H1 (cell line): ENCODE measurements at regions not wholly inside any gene's neighbourhood (a gene's known extent, or its start where the extent isn't known, plus 50 kb on each side); places are given as distances from the start of the nearest gene placed in this dataset.

Experiments used
- CTCF ChIA-PET: fragments of 300-600 bp; sonication (Branson Sonifier 250); formaldehyde crosslinking; loops from one replicate; lab custom pipeline; 2021; ENCODE audit not compliant: partially characterized antibody; lab: Charles Lee
- POLR2A ChIA-PET: fragments of 300-600 bp; sonication (Branson Sonifier 250); formaldehyde crosslinking; loops from one replicate; lab custom pipeline; 2021; ENCODE audit warnings: inconsistent platforms; ENCODE audit not compliant: partially characterized antibody; lab: Charles Lee
- DNase-seq, 2 experiments: peaks; one replicate each; pipeline versions ENCODE4 v3.0.0 to v3.0.0-alpha.2; 2010 to 2022; ENCODE audit warnings: low spot score in 2 of 2, low read depth in 1 of 2, mixed read lengths in 1 of 2
- FAIRE-seq: peaks from 2 replicates; lab custom pipeline; 2011; peaks lifted over from hg19 to GRCh38; lab: Jason Lieb, UNC
- H2AFZ ChIP-seq: 2 replicates; pipeline ENCODE4 v1.8.1; 2012; ENCODE audit warnings: low read length, inconsistent platforms
- H2AK5ac ChIP-seq: 2 replicates; pipeline ENCODE4 v1.6.1; 2013; ENCODE audit warnings: low read depth, low read length
- H2BK120ac ChIP-seq: replicated peaks from 2 replicates; pipeline ENCODE3; 2013; ENCODE audit warnings: low read depth, low read length, inconsistent platforms
- H2BK12ac ChIP-seq: 2 replicates; pipeline ENCODE4 v1.6.1; 2013; ENCODE audit warnings: low read depth, low read length
- H2BK15ac ChIP-seq: 2 replicates; pipeline ENCODE4 v1.6.1; 2013; ENCODE audit warnings: low read length
- H2BK20ac ChIP-seq: 2 replicates; pipeline ENCODE4 v1.6.1; 2013; ENCODE audit warnings: low read length
- H2BK5ac ChIP-seq: 2 replicates; pipeline ENCODE4 v1.6.1; 2013; ENCODE audit warnings: low read depth, low read length
- H3K14ac ChIP-seq: 2 replicates; pipeline ENCODE4 v1.6.1; 2013; ENCODE audit warnings: inconsistent platforms; ENCODE audit not compliant: insufficient read length
- H3K18ac ChIP-seq: 2 replicates; pipeline ENCODE4 v1.6.1; 2013; ENCODE audit warnings: low read length; ENCODE audit errors: extremely low read depth
- H3K23ac ChIP-seq: 2 replicates; pipeline ENCODE4 v1.6.1; 2013; ENCODE audit warnings: inconsistent platforms; ENCODE audit not compliant: insufficient read length
- H3K23me2 ChIP-seq: 2 replicates; pipeline ENCODE4 v1.6.1; 2013; ENCODE audit warnings: low read depth, low read length
- H3K27ac ChIP-seq: 2 replicates; pipeline ENCODE4 v1.6.1; 2011; ENCODE audit warnings: low read depth, low read length, inconsistent platforms
- H3K27me3 ChIP-seq, 4 experiments: replicated peaks in 1 of 4; 1 replicate in 1 of 4; 2 replicates in 3 of 4; pipeline versions ENCODE4 v1.6.1 to v1.8.1; 2011 to 2013; ENCODE audit warnings: low read length in 3 of 4, mild to moderate bottlenecking in 3 of 4, inconsistent platforms in 2 of 4, mixed read lengths in 2 of 4, moderate library complexity in 1 of 4; ENCODE audit not compliant: control insufficient read depth in 3 of 4, insufficient read depth in 3 of 4; ENCODE audit errors: extremely low read depth in 1 of 4
- H3K36me3 ChIP-seq, 4 experiments: 2 replicates each; pipeline versions ENCODE4 v1.6.1 to v1.8.1; 2011 to 2013; ENCODE audit warnings: mild to moderate bottlenecking in 4 of 4, low read length in 3 of 4, moderate library complexity in 2 of 4, control low read depth in 1 of 4, inconsistent platforms in 1 of 4; ENCODE audit not compliant: insufficient read depth in 4 of 4, control insufficient read depth in 2 of 4
- H3K4ac ChIP-seq: replicated peaks from 2 replicates; pipeline ENCODE3; 2013; ENCODE audit warnings: low read length, low read depth, mixed read lengths, inconsistent platforms; ENCODE audit not compliant: insufficient read length
- H3K4me1 ChIP-seq, 4 experiments: replicated peaks in 1 of 4; 1 replicate in 1 of 4; 2 replicates in 3 of 4; pipeline versions ENCODE4 v1.6.1 to v1.8.1; 2011 to 2013; ENCODE audit warnings: low read length in 3 of 4, inconsistent platforms in 2 of 4, mixed read lengths in 1 of 4; ENCODE audit not compliant: insufficient read depth in 4 of 4, control insufficient read depth in 3 of 4
- H3K4me2 ChIP-seq, 2 experiments: 2 replicates each; pipeline versions ENCODE4 v1.6.1 to v1.8.1; 2011 to 2013; ENCODE audit warnings: low read depth in 2 of 2, low read length in 2 of 2, control low read depth in 1 of 2, inconsistent platforms in 1 of 2, mild to moderate bottlenecking in 1 of 2; ENCODE audit not compliant: insufficient read depth in 1 of 2
- H3K4me3 ChIP-seq, 4 experiments: fragments of 200-600, 300-600 bp in 1 of 4; sonication (generic), shearing (Covaris generic), sonication (Bioruptor Twin) in 1 of 4; 2 replicates each; pipeline versions ENCODE4 v1.5.1 to v1.8.1; 2011 to 2016; ENCODE audit warnings: low read length in 4 of 4, low read depth in 3 of 4, control low read depth in 2 of 4, inconsistent platforms in 2 of 4, mild to moderate bottlenecking in 2 of 4, mixed read lengths in 1 of 4, moderate library complexity in 1 of 4; ENCODE audit not compliant: insufficient read depth in 2 of 4; ENCODE audit errors: extremely low read depth in 1 of 4
- H3K56ac ChIP-seq: replicated peaks from 2 replicates; pipeline ENCODE3; 2013; ENCODE audit warnings: low read depth, mild to moderate bottlenecking, mixed read lengths, low read length, inconsistent platforms; ENCODE audit not compliant: insufficient read length
- H3K79me1 ChIP-seq: 2 replicates; pipeline ENCODE4 v1.6.1; 2013; ENCODE audit warnings: low read depth, low read length, control low read depth
- H3K79me2 ChIP-seq, 2 experiments: 2 replicates each; pipeline versions ENCODE4 v1.6.1 to v1.8.1; 2012 to 2013; ENCODE audit warnings: low read length in 2 of 2, mild to moderate bottlenecking in 2 of 2, inconsistent platforms in 1 of 2; ENCODE audit not compliant: insufficient read depth in 2 of 2, control insufficient read depth in 1 of 2
- H3K9ac ChIP-seq, 4 experiments: replicated peaks in 1 of 4; 1 replicate in 1 of 4; 2 replicates in 3 of 4; pipeline versions ENCODE4 v1.6.1 to v1.8.1; 2011 to 2013; ENCODE audit warnings: low read depth in 3 of 4, low read length in 3 of 4, control low read depth in 2 of 4, mild to moderate bottlenecking in 2 of 4, moderate library complexity in 2 of 4, inconsistent platforms in 1 of 4; ENCODE audit errors: extremely low read depth in 1 of 4
- H3K9me3 ChIP-seq, 2 experiments: 2 replicates each; pipeline versions ENCODE4 v1.6.1 to v1.8.1; 2012 to 2013; ENCODE audit warnings: mild to moderate bottlenecking in 2 of 2, moderate library complexity in 2 of 2, control low read depth in 1 of 2, inconsistent platforms in 1 of 2, low read depth in 1 of 2, low read length in 1 of 2, mixed read lengths in 1 of 2; ENCODE audit not compliant: insufficient read depth in 2 of 2
- H4K20me1 ChIP-seq, 2 experiments: replicated peaks in 1 of 2; 2 replicates each; pipeline versions ENCODE3 to v1.8.1; 2011 to 2013; ENCODE audit warnings: inconsistent platforms in 2 of 2, low read length in 2 of 2, mild to moderate bottlenecking in 1 of 2; ENCODE audit not compliant: insufficient read depth in 2 of 2, control insufficient read depth in 1 of 2
- H4K5ac ChIP-seq: 2 replicates; pipeline ENCODE4 v1.6.1; 2013; ENCODE audit warnings: low read length, low read depth, mixed read lengths, inconsistent platforms; ENCODE audit not compliant: insufficient read length
- H4K8ac ChIP-seq: 2 replicates; pipeline ENCODE4 v1.8.0; 2013; ENCODE audit warnings: mild to moderate bottlenecking, moderate library complexity, low read length, inconsistent platforms; ENCODE audit not compliant: insufficient read depth; ENCODE audit errors: extremely low read depth
- H4K91ac ChIP-seq: replicated peaks from 2 replicates; pipeline ENCODE3; 2013; ENCODE audit warnings: low read length, mixed read lengths, inconsistent platforms; ENCODE audit not compliant: insufficient read length
- CBX8 ChIP-seq: fragments of 300-800, 300-1000 bp; sonication (generic); IDR thresholded peaks from 2 replicates; pipeline ENCODE4 v1.7.1; 2016; ENCODE audit warnings: low read depth, low read length, borderline replicate concordance
- CEBPB ChIP-seq: IDR thresholded peaks from 2 replicates; pipeline ENCODE4 v1.6.1; 2012; ENCODE audit warnings: low read depth, low read length
- CHD1 ChIP-seq: IDR thresholded peaks from 2 replicates; pipeline ENCODE4 v1.6.1; 2012; ENCODE audit warnings: low read depth, low read length, improper control_type of control experiment
- EP300 ChIP-seq, 2 experiments: IDR thresholded peaks; 1 replicate in 1 of 2; 2 replicates in 1 of 2; pipeline ENCODE4 v1.6.1; 2011 to 2012; ENCODE audit warnings: low read depth in 2 of 2, low read length in 2 of 2, mild to moderate bottlenecking in 2 of 2, borderline replicate concordance in 1 of 2, inconsistent platforms in 1 of 2, moderate library complexity in 1 of 2
- GTF2F1 ChIP-seq: IDR thresholded peaks from 2 replicates; pipeline ENCODE4 v1.6.1; 2012; ENCODE audit warnings: low read depth, low read length, improper control_type of control experiment, borderline replicate concordance
- HDAC2 ChIP-seq, 2 experiments: fragments of 300-600 bp in 1 of 2; sonication (generic) in 1 of 2; IDR thresholded peaks; 2 replicates each; pipeline ENCODE4 v1.6.1; 2011 to 2012; ENCODE audit warnings: low read depth in 2 of 2, low read length in 2 of 2, mild to moderate bottlenecking in 2 of 2, moderate library complexity in 2 of 2, borderline replicate concordance in 1 of 2, inconsistent platforms in 1 of 2
- HDAC6 ChIP-seq: IDR thresholded peaks from one replicate; pipeline ENCODE4 v1.7.1; 2012; ENCODE audit warnings: low read depth, mild to moderate bottlenecking, inconsistent platforms, low read length, moderate library complexity
- KDM1A ChIP-seq: fragments of 200-600, 300-600 bp; sonication (generic); IDR thresholded peaks from 2 replicates; pipeline ENCODE4 v1.7.1; 2016; ENCODE audit warnings: mild to moderate bottlenecking, low read length, borderline replicate concordance
- POLR2A ChIP-seq, 2 experiments: IDR thresholded peaks; 1 replicate in 1 of 2; 2 replicates in 1 of 2; pipeline ENCODE4 v1.6.1; 2011; ENCODE audit warnings: low read depth in 2 of 2, low read length in 2 of 2, mild to moderate bottlenecking in 2 of 2; ENCODE audit errors: control extremely low read depth in 1 of 2
- RXRA ChIP-seq: IDR thresholded peaks from 2 replicates; pipeline ENCODE4 v1.6.1; 2011; ENCODE audit warnings: low read depth, mild to moderate bottlenecking, low read length, moderate library complexity; ENCODE audit not compliant: insufficient read depth
- SP2 ChIP-seq: IDR thresholded peaks from 2 replicates; pipeline ENCODE4 v1.6.1; 2012; ENCODE audit warnings: mild to moderate bottlenecking, low read length, inconsistent platforms
- TAF7 ChIP-seq: optimal IDR thresholded peaks from 2 replicates; pipeline ENCODE3; 2011; ENCODE audit warnings: low read depth, mild to moderate bottlenecking, inconsistent platforms, low read length, moderate library complexity, borderline replicate concordance
- TCF12 ChIP-seq: IDR thresholded peaks from 2 replicates; pipeline ENCODE4 v1.6.1; 2011; ENCODE audit warnings: low read depth, mild to moderate bottlenecking, low read length
- ZNF274 ChIP-seq: IDR thresholded peaks from 2 replicates; pipeline ENCODE4 v1.7.0; 2012; ENCODE audit warnings: low read length, borderline replicate concordance; ENCODE audit errors: extremely low read depth
- WGBS, 2 experiments: shearing (Covaris generic) in 1 of 2; methylation state at CpG; one replicate each; pipeline versions ENCODE4 v1.1.6 to v1.1.7; 2013 to 2015; ENCODE audit warnings: low lambda C conversion rate in 2 of 2, mixed read lengths in 2 of 2, inconsistent platforms in 1 of 2, low coverage in 1 of 2, missing lambda C conversion rate in 1 of 2; ENCODE audit not compliant: insufficient replicate concordance in 2 of 2, insufficient coverage in 1 of 2, insufficient read length in 1 of 2; ENCODE audit errors: extremely low coverage in 1 of 2, missing lambda C conversion rate in 1 of 2; 5-methylcytosine and 5-hydroxymethylcytosine counted together

DNA sequence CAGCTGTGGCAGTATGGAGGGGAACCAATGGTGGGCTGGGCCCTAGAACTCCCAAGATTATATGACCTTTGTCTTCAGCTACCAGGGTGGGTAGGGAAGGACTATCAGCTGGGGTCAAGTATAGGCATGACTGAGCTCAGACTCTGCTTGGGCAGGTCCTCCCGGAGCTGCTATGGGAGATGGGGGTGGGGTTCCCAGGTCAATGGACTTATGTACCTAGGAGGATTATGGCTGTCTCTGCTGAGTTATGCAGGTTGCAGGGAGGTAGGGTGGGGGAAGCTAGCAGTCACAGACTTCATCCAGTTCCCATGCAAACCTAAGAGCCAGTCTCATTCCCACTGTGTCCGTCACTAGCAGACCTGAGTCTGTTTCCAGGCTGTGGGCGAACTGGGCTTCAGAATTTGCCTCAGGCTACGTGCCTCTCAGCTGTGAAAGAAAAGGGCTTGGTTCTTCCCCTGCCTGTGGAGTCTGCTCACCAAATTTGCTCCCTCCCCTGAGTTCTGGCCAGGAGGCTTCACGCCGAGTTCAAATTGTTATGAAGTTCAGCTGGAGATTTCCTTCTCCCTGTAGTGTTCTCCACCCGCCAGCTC, 985.8 kb upstream of the NRXN1 start:
- DNase-seq (no peak), FAIRE-seq (no peak)
- H3K4me2 ChIP-seq: no peak overlapping the region
- no peak overlapping the region for H3K9ac ChIP-seq
- H3K23me2 ChIP-seq: no peaks in the 10 kb centered on the region
- no peak overlapping the region; the same call in 1 of the 2 replicates for H3K18ac ChIP-seq
- H4K8ac ChIP-seq: no peak overlapping the region; the same call in 1 of the 2 replicates
- H4K91ac ChIP-seq: no peak overlapping the region
- no peak overlapping the region for H2BK120ac ChIP-seq
- H2BK12ac ChIP-seq: no peak overlapping the region
- no peaks in the 10 kb centered on the region for H4K20me1 ChIP-seq
- no peak overlapping the region for H3K14ac ChIP-seq
- H2BK15ac ChIP-seq: no peak overlapping the region
- H4K5ac ChIP-seq: no peak overlapping the region
- H3K56ac ChIP-seq: no peak overlapping the region
- H3K4ac ChIP-seq: no peak overlapping the region
- no peak overlapping the region for H2AK5ac ChIP-seq
- no peak overlapping the region for H2BK20ac ChIP-seq
- H3K4me3 ChIP-seq: no peak overlapping the region
- H3K9me3 ChIP-seq: peaks cover 0 to 5% of the 10 kb centered on the region in 2 experiments; a peak in 2 of 4 replicates
- 94% methylated on average over 7 of the region's 7 CpGs; no CpG with 5 or more reads in 1 of the 2 experiments for WGBS, 2 experiments
- H3K27ac ChIP-seq: no peak overlapping the region
- H3K79me2 ChIP-seq: no peaks in the 10 kb centered on the region
- H3K36me3 ChIP-seq: no peaks in the 10 kb centered on the region
- H3K23ac ChIP-seq: no peak overlapping the region
- H3K4me1 ChIP-seq: no peaks in the 10 kb centered on the region
- no peak overlapping the region; the same call in 1 of the 2 replicates for H2AFZ ChIP-seq
- ChIA-PET POLR2A (no interaction called here), CTCF (interaction anchor here (1.6 to 1.8 kb wide), 2 partner anchors 17 to 21 kb away, joined by 4 to 7 read pairs; no protein-coding TSS in a partner anchor)
- no peaks in the 10 kb centered on the region for H3K27me3 ChIP-seq
- H2BK5ac ChIP-seq: no peak overlapping the region
- no peaks in the 10 kb centered on the region for H3K79me1 ChIP-seq
- TF ChIP-seq TAF7 (no peak), HDAC6 (no peak), SP2 (no peak), ZNF274 (no peak), GTF2F1 (no peak), CHD1 (no peak), KDM1A (no peak), CBX8 (no peak), RXRA (no peak), CEBPB (no peak), POLR2A (IDR thresholded peaks at IDR 0.05; ENCODE audit: control extremely low read depth in 1 of 2, low read depth in 2 of 2, low read length in 2 of 2) (no peak), EP300 (IDR thresholded peaks at IDR 0.05; ENCODE audit: borderline replicate concordance in 1 of 2, low read depth in 2 of 2, low read length in 2 of 2) (no peak), TCF12 (no peak), HDAC2 (IDR thresholded peaks at IDR 0.05; ENCODE audit: borderline replicate concordance in 1 of 2, low read depth in 2 of 2, low read length in 2 of 2) (no peak)
